NCI-H748 (cell line): ENCODE measurements at regions not wholly inside any gene's neighbourhood (a gene's known extent, or its start where the extent isn't known, plus 50 kb on each side); places are given as distances from the start of the nearest gene placed in this dataset.
"Not testable (repeated sequence)": the region's sequence is repeated elsewhere in the genome, so short reads cannot be mapped to it uniquely, and the experiment has no call there.

ENCODE experiments used
- DNase-seq: peaks from one replicate; lab custom pipeline; 2025; ENCODE audit not compliant: unreplicated experiment; lab: John Stamatoyannopoulos, UW

DNA sequence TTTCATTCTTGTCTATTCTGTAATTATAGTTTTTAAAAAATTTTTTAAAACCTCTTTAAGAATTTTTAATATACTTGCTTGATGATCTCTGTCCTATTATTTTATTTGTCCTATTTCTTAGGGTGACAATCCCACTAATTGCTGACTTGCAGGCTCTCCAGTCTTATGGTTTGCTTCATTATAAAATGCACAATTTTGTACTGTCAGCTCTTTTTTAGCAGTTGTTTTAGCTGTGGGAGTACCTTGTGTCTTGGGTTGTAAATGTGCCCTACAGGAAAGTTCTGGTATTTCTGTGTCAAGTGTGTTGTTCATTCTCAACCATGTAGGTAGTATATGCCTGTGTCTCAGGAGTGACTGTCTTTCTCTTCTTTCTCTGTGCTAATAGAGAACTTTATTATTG, 118.2 kb upstream of the IL15 start:
- DNase-seq, result no peak

DNA sequence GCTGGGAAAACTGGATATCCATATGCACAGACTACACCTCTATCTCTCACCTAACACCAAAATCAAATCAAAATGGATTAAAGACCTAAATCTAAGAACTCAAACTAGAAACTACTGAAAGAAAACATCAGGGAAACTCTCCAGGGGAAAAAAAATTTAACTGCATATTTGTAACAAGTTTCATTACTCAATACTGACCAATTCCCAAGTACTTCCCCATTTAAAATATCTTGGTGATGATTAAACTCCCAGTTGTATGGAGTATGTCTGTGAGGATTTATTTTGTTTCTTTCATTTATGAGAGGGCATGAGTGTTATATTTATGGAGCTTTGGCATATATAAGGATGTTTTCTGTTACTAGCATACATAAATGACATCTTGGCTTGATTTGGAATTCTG, 112.3 kb upstream of the IL15 start:
- no peak for DNase-seq

DNA sequence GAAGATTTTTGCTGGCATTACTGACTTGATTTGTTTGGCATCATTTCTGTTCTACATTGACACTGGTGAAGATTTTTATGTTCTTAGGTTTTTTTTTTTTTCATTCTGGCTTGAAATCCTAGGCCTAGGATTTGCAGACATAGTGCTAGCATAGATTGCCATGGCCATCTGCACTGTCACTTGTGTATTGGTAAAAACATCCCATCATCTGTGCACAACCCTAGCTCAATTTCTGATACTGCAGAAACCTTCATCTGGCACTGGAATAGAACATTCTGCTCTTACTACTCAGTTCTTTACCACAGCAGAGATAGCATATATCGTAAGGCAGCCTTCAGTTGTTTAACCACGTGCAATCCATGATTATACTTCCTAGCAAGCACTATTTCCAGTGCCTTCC, 111.5 kb upstream of the IL15 start:
- DNase-seq, result no peak

DNA sequence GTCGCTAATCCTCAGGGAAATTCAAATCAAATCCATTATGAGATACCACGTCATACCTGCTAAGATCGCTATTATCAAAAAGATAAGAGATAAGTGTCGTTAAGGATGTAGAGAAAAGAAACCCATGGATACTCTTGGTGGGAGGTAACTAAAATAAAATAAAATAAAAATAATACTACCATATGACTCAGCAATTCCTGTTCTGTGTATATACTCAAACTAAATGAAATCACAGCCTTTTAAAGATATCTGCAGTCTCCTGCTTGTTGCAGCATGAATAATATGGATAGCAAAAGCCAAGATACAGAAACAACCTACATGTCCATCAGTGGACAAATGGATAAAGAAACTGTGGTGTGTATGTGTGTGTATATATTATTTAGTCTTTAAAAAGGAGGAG, 105.8 kb upstream of the IL15 start:
- no peak for DNase-seq

DNA sequence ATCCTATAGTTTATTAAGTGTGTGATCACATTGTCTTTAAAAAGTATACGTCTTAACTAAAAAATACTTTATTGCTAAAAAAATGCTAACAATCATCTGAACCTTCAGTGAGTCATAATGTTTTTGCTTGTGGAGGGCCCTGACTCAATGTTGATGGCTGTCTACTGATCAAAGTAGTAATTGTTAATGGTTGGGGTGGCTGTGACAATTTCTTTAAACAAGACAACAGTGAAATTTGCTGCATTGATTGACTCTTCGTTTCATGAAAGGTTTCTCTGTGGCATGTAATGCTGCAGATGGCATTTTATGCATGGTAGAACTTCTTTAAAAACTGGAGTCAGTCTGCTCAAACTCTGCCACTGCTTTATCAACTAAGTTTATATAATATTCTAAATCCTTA, 101.4 kb upstream of the IL15 start:
- DNase-seq, result no peak

DNA sequence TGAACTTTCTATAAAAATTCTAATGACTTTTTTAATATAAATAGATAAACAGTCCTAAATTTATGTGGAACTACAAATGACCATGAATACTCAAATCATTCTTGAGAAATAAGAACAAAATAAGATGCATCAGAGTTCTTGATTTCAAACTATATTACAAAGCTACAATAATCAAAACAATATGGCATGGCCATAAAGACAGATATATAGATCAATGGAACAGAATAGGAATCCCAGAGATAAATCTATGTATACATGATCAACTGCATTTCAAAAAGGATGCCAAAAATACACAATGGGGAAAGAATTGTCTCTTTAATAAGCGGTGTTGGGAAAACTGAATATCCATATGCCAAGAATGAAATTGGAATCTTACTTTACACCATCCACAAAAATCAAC, 98.4 kb upstream of the IL15 start:
- no peak for DNase-seq

DNA sequence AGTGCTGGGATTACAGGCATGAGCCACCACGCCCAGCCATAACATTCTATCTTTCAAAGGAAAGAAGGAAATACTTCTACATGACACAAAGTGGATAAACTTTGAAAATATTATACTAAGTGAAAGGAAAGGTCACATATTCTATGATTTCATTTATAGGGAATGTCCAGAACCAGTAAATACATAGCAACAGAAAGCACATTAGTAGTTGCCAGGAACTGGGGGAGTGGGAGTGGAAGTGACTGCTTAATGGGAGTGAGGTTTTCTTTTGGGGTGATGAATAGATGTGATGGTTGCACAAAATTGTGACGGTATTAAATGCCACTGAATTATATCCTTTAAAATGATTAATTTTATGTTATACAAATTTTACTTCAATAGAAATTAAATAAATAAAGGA, 95.7 kb upstream of the IL15 start:
- no peak for DNase-seq

DNA sequence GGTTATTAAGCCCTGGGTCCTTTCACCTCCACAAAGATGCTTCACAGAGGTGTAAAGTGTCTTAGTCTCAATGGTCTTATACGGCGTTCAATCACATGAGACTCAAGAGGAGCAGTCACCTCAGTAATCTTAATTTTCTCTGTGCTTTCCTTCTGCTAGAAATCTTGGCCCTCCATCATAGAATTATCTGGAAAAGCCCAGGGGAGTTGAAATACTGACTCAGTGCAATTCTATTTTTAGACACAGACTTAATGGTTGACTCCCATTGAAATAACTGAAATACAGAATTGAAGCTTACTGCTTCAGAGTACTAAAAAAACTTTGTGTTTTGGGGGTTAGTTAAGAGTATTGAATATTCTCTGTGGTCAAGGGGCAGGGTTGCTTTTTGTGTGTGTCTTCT, 94.5 kb upstream of the IL15 start:
- no peak for DNase-seq

DNA sequence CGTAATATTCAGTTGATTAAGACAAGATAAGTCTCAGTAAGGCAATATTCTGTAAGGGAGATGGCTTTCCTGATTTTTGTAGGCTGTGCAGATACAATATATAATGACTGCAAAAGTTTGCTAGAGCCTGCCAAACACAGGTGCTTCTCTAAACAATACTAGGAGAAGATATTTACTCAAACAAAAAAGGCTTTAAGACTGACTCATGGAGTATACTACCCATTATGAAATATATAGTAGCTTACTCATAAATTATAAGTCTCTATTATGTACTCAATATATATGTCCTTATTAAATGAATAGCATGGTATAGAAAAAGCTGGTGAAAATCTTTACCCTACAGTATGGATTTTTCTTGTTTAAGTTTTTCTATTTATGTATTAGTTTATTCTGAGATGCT, 93.2 kb upstream of the IL15 start:
- DNase-seq, result no peak

DNA sequence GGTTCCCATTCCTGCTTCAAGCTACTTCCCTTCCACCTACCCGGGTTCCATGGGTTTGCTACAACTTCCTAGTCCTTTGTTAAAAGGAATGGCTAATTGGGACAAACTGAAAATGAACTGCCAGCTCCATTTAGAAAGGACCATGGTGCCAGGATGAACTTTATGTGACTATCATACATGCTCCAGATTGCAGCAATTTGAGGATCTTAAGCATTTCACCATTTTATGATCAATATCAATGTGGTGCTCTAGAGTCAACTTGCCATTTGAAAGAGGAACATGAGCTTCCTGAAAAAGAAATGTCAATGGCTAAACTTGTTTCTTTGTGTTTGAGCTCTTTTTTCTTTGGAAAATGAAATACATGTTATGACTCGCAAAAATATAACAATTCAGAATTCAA, 92.7 kb upstream of the IL15 start:
- DNase-seq, result no peak

DNA sequence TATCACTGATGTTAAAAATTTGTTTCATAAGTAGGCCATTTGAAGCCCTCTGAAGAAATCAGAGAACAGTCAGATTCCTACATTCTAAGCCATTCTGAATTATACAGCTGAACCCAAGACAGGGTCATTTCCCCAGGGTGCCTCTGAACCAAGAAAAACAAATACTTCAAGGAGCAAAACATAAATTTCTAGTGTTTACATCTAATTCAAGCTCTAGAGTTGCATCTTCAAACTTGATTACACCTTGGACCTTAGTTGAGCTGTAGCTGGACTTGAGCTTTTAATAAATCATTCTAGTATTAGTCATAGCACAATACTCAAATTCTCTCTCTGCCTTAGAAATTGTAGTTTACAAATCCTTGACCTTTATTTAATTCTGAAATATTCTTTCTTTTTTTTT, 87.6 kb upstream of the IL15 start:
- DNase-seq, result no peak

DNA sequence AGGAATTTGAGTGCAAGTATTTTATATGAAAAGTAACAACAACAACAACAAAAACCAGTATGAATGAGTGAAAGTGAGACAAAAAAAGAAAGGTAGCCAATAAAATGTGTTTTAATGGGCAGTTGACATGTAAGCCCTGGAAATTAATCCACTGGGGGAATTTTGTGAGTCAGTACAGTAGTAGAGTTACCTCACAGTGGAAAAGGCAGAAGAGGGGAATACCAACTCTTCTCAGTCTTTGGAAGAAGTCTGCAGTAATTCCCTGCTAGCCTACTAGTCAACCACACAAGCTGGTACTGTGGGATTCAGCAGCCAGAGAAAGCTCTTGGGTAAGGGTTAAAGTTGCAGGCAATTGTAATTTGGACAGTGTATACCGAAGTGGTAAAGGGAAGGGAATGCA, 76.3 kb upstream of the IL15 start:
- DNase-seq, result no peak

DNA sequence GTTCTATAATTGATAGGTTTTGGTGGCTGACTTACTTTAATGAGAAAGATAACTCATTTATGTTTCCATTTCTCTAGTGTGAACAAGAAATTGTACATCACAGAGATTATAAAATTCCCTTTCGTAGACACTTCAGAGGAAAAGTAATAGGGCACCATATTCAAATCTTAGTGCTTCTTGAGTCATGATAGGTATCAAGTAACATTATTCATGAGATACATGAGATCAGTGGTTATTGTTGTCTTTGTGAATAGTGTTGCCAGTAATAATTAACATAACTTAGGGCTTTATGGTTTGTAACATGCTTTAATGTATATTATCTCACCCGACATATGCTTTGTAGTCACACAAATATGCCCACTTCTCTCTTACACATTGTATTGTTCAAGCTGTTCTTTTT, 73.7 kb upstream of the IL15 start:
- no peak for DNase-seq

DNA sequence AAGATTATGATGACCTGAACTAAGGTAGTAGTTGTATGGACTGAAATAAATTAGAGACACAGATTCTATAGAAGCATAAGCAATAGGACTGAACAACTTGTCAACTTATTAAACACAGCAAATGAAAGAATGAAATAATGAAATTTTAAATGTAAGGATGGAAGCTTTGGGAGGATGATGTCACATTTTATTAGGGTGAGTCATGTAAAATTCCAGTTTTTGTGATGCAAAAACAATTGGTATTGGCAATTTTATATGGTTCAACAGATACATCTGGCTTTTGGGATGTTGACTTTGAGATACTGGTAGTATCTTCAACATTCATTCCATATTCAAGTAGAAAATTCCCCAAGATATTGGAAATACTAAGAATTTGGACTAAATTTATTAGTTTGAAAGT, 72.7 kb upstream of the IL15 start:
- no peak for DNase-seq

DNA sequence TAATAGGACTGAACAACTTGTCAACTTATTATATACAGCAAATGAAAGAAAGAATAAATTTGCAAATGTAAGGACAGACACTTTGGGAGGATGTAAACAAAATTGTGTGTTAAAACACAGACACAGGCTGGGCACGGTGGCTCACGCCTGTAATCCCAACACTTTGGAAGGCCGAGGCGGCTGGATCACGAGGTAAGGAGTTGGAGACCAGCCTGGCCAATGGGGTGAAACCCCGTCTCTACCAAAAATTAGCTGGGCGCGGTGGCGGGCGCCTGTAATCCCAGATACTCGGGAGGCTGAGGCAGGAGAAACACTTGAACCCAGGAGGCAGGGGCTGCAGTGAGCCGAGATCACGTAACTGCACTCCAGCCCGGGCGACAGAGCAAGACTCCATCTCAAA, 71.4 kb upstream of the IL15 start:
- DNase-seq, result not testable (repeated sequence)

DNA sequence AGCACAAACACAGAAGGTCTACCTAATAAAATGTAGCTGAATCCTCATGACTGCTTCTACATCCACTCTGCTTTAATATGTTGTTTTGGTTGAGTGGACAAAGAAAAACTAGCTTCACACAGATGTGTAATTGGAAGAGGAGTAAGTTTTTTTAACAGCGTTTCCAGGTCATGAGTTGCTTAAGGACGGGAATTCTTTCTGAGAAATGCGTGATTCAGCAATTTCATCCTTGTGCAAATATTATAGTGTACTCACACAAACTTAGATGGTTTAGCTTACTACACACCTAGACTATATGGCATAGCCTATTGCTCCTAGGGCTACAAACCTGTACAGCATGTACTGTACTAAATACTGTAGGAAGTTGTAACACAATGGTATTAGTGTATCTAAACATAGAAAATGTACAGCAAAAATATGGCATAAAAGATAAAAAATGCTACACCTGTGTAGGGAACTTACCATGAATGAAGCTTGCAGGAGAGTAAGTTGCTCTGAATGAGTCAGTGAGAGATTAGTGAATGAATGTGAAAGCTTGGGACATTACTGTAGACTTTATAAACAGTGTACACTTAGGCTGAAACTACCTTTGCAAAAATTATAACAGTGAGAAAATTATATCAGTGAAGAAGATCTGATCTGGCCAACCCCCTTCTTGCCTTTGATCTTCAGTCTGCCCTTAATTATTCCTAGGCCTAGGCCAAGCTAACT, 70.8 kb upstream of the IL15 start:
- no peak for DNase-seq

DNA sequence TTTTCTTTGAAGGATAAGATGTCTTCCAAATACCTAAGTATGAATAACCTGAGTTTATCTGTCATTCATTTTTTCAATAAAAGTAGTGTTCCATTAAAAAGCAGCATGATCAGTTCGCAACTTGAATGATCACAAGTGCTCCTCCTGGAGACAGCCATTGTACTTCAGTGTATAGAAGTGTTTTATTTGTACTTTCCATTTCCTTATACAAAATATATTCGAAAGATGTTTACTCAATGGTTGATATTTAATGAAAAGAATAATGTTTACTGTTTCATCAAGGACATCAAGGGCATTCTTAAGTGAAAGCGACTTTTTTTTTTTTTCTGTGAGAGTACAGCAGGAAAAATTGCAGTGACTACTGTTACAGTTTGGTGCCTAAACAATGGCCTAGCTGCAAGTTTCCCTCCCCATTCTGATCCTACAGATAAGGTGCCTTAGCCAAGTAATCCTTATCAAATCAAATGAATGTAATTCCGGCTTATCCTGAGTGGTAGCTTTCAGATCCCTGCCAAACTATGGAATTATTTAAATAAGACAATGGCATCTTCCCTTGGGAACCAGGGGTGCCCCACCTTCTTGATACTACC, 69.0 kb upstream of the IL15 start:
- no peak for DNase-seq

DNA sequence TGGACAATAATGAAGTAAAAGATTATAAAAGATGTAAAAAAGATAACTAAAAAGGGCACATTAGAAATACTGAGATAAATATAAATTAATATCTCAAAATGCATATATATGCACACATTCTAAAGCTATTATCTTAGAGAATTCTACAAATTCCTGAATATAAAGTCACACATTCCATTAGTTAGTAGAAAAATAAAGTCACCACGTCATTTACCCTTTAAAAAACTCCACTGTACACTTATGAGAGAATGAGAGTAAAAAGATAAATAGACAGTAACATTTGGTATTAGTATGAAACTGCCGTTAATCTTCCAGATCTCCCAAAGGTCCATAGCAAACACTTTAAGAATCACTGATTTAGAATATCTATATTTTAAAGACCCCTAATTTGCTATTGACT, 67.2 kb upstream of the IL15 start:
- DNase-seq, result no peak

DNA sequence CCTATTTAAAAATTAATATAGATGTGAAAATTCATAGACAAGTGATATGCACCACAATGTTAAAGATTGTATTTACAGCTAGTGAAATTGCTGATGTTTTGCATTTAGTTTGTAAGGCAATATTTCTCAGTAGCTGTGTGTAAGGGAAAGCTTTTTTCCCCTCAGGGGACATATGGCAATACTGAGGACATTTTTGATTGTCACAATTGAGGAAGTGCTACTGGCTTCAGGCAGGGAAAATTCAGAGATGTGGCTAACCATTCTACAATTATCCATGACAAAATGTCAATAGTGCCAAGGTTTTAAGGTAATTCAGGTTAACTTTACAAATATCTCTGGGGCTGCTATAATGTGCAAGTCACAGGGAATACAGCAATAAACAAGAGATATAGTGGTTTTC, 66.1 kb upstream of the IL15 start:
- DNase-seq, result no peak

DNA sequence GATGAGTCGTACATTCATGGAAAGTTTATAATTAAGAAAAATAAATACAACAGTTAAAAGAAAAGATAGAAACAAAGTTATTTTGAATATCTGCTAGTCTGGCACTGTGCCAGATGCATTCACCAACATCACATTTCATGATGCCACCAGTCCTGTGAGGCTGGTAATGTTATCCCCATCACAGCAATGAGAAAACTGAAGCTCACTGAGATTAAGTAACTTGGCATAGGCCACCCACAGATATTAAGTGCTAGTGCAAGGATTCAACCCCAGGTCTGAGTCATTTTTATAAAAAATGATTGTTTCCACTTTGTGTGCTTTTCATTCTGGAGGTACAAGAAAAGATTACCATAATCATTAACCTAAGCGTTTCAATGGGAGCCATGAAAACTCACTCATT, 65.0 kb upstream of the IL15 start:
- DNase-seq, result no peak

DNA sequence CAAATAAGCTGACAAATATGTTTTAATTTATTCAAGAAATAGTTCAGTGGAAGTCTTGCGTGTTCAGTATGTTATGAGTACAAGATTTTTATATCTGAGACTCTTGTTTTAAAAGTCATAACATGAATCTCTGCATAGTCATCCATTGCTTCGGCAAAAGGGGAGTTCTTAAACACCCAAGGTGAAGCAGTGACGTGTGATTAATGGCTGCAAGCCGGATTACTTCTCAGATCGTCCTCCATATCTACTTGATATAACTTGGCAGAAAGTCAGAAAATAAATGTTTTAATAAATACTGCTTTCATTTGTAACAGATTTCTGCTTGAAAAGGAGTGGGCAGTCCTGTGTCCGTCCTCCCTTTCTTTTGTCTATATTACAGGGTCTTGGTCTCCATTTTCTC, 64.6 kb upstream of the IL15 start:
- no peak for DNase-seq

DNA sequence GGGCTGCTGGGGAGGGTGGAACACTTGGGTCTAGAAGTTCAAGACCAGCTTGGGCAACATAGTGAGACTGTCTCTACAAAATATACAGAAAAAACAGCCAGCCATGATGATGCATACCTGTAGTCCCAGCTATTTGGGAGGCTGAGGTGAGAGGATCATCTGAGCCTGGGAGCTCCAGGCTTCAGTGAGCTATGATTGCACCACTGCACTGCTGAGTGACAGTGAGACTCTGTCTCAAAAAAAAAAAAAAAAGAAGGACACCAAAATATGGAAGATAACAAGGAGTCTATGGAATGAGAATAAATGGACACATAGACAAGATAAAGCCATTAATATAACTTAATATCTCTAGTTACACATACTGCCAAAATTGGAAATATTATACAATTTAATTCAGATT, 62.7 kb upstream of the IL15 start:
- no peak for DNase-seq

DNA sequence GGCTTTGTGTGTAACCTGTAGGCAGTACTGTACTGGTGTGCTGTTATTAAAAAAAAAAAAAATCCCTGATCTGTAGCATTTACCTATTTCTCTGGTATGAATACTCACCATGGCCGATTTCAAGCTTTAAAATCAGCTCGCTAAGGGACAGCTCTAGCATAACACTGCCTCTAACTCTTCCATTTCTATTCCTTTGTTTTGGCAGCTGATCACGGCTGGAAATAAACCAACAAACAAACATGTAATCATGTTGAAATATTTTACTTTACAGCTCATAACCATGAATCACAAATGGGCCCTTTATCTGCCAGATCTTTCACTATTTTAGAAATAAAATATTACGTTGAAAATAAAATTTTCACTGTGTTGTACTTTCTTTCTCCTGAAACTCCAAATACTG, 60.5 kb upstream of the IL15 start:
- no peak for DNase-seq
